ENCODE measurements at regions not wholly inside any gene's neighbourhood (a gene's known extent, or its start where the extent isn't known, plus 50 kb on each side); places are given as distances from the start of the nearest gene placed in this dataset.

DNA sequence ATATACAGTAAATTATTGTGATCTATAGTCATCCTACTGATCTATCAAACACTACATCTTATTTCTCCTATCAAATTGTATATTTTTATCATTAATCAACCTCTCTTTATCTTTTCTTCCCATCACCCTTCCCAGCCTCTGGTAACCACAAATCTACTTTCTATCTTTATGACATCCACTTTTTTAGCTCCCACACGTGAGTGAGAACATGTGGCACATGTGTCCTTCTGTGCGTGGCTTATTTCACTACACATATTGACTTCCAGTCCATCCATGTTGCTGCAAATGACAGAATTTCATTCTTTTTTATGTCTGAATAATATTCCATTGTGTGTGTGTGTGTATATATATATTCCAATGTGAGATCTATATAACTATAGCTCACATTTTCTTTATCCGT lies 67.8 kb upstream of the TBX5 start:
- Mint-ChIP-seq H3K27me3 (peaks cover 64% of the 10 kb centered on the region), H3K36me3 (ENCODE audit: insufficient read depth) (no peaks in the 10 kb centered on the region), H3K27ac (no peak overlapping the region), H3K4me3 (ENCODE audit: low read depth) (no peak overlapping the region), H3K9me3 (ENCODE audit: low read depth) (no peaks in the 10 kb centered on the region), H3K4me1 (ENCODE audit: low read depth) (no peaks in the 10 kb centered on the region)
- DNase-seq (ENCODE audit: low spot score, unreplicated experiment): no peak
- no peak for TF ChIP-seq CTCF (IDR thresholded peaks at IDR 0.05; ENCODE audit: unreplicated experiment)

DNA sequence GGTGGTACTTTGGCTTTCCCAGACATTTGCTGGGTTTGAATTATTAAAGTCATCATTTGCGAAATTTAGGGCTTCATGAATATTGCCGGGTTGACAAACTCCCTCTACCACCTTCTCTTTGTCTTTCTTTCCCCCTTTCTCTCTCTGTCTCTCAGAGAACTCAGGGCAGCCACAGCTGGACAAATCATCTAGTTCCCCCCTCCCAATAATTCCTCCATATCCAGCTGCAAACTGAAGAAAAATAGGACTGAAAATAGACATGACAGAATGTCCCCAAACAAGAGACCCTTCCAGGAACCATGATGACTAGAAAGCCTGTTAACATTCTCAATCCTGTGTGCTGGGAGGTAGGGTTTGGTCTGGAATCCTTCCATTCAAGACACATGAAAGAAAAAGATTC lies 67.1 kb upstream of the TBX5 start:
- peaks cover 61% of the 10 kb centered on the region for H3K27me3 Mint-ChIP-seq
- peaks cover 3% of the 10 kb centered on the region for H3K4me1 Mint-ChIP-seq (ENCODE audit: low read depth)
- DNase-seq (ENCODE audit: low spot score, unreplicated experiment): no peak
- H3K27ac Mint-ChIP-seq: no peak overlapping the region
- H3K36me3 Mint-ChIP-seq (ENCODE audit: insufficient read depth): no peaks in the 10 kb centered on the region
- TF ChIP-seq CTCF (IDR thresholded peaks at IDR 0.05; ENCODE audit: unreplicated experiment): no peak
- H3K9me3 Mint-ChIP-seq (ENCODE audit: low read depth): no peaks in the 10 kb centered on the region
- H3K4me3 Mint-ChIP-seq (ENCODE audit: low read depth): no peak overlapping the region

DNA sequence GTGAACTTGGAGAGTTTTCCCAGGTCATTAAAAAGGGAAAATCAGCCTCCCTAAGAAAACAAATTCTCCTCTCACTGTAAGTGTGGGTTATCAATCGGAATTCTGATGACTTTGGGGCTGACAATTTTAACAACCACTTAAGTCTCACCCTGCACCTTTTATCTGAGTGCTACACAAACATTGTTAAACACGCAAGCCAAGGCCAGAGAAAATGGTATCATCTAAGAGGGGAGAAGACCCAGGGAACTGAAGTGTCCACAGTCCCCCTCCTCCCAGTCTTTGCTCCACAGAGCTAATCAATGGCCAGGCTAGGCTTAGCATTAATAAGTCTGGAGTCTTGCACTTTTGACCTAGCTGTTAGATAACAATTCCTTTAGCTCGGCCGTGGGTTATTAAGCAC lies 51.7 kb upstream of the TBX5 start:
- no peak overlapping the region for H3K4me3 Mint-ChIP-seq (ENCODE audit: low read depth)
- H3K4me1 Mint-ChIP-seq (ENCODE audit: low read depth): peaks cover 9% of the 10 kb centered on the region
- peaks cover 64% of the 10 kb centered on the region for H3K27me3 Mint-ChIP-seq
- H3K36me3 Mint-ChIP-seq (ENCODE audit: insufficient read depth): no peaks in the 10 kb centered on the region
- TF ChIP-seq CTCF (IDR thresholded peaks at IDR 0.05; ENCODE audit: unreplicated experiment): no peak
- H3K27ac Mint-ChIP-seq: no peak overlapping the region
- no peaks in the 10 kb centered on the region for H3K9me3 Mint-ChIP-seq (ENCODE audit: low read depth)
- no peak for DNase-seq (ENCODE audit: low spot score, unreplicated experiment)

All from progenitor cell of endocrine pancreas (in vitro differentiated cells).